ENCODE measurements at regions not wholly inside any gene's neighbourhood (a gene's known extent, or its start where the extent isn't known, plus 50 kb on each side); places are given as distances from the start of the nearest gene placed in this dataset.

GRCh38 chr14:62592877-62593276, 452.4 kb downstream of the KCNH5 start:
- in situ Hi-C loops (cut with HindIII; ENCODE audit: low pct_unique_long_range_greater_than_20kb, low sequenced_read_pairs), result no loop called here

DNA sequence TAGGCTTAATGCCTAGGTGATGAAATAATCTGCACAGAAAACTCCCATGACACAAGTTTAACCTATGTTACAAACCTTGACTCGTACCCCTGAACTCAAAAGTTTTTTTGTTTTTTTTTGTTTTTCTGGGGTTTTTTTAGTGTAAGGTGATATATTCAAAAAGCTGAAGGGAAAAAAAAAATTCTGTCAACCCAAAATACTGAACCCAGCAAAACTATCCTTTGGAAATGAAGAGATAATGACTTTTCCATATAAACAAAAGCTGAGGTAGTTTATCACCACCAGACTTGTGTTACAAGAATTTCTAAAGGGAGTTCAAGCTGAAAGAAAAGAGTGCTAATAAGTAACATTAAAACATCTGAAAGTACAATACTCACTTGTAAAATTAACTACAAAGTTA, 448.1 kb downstream of the KCNH5 start:
- in situ Hi-C loops (cut with HindIII; ENCODE audit: low pct_unique_long_range_greater_than_20kb, low sequenced_read_pairs), result no loop called here
- DNase-seq (ENCODE audit: low read depth, low spot score), result no peak

More at GRCh38 chr14:62592877-62593276, 452.4 kb downstream of the KCNH5 start:
- DNase-seq (ENCODE audit: low read depth, low spot score), result no peak

GRCh38 chr14:62599616-62600385, 445.5 kb downstream of the KCNH5 start:
- in situ Hi-C loops (cut with HindIII; ENCODE audit: low pct_unique_long_range_greater_than_20kb, low sequenced_read_pairs), result no loop called here
- DNase-seq (ENCODE audit: low read depth, low spot score), result no peak

- in situ Hi-C loops (cut with HindIII; ENCODE audit: low pct_unique_long_range_greater_than_20kb, low sequenced_read_pairs), result no loop called here
- DNase-seq (ENCODE audit: low read depth, low spot score), result no peak
Observed at GRCh38 chr14:62602712-62603111, 442.5 kb downstream of the KCNH5 start.

DNA sequence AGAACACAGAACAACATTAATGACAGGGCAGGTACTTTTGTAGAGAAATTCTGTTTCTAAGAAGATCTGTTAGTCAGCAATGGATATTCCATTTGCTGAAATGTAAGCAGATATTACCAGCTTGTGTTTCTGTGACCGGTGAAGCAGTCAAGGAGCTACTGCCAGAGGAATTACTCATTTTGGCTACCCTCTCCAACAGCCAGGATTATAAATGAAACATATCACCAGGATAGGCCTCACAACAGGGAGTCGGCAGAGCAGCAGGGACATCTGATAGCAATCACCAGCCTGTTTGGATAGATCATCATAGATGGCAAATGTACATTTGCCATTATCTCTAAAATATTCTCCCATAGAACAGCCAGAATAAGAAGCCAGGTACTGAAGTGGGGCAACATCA, 440.7 kb downstream of the KCNH5 start:
- in situ Hi-C loops (cut with HindIII; ENCODE audit: low pct_unique_long_range_greater_than_20kb, low sequenced_read_pairs), result no loop called here
- no peak for DNase-seq (ENCODE audit: low read depth, low spot score)

- no peak for DNase-seq (ENCODE audit: low read depth, low spot score)
- in situ Hi-C loops (cut with HindIII; ENCODE audit: low pct_unique_long_range_greater_than_20kb, low sequenced_read_pairs), result no loop called here
Observed at GRCh38 chr14:62614122-62614521, 431.1 kb downstream of the KCNH5 start.

DNA sequence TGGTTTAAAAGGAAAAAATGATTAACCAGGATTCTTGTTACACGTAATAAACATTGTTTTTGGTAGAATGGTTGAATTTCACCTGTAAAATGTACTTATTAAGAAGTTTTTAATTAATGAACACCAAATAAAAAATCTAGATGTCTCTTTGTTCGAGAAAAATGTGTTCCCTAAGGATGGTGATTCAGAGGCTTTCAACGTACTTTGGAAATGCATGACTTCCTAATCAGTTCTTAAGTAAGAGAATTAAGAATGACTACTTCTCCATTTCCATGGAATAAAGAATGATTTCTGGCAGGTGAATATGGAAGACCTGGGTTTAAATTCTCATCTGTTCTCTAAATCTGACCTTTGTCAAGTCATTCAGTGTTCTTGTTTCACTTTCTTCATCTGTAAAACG, 428.6 kb downstream of the KCNH5 start:
- in situ Hi-C loops (cut with HindIII; ENCODE audit: low pct_unique_long_range_greater_than_20kb, low sequenced_read_pairs), result no loop called here
- no peak for DNase-seq (ENCODE audit: low read depth, low spot score)

DNA sequence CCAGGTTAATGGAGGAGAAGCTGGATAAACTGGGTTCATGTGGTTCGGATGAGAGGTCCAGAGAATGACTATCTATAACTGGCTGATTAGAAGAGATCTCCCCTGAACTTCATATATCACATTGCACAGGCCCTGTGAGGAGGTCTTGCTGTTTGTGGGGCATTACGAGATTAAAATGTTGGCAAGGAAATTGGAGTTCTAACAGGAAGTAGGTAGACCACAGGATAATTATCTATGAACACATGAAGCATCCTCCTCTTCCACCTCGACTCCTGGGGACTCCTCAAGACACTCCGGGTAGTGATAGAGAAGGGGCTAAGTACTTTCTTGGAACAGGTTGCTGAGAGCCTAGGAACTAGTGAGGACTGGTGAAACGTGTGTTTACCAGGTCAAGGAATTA, 418.8 kb downstream of the KCNH5 start:
- in situ Hi-C loops (cut with HindIII; ENCODE audit: low pct_unique_long_range_greater_than_20kb, low sequenced_read_pairs), result no loop called here
- DNase-seq (ENCODE audit: low read depth, low spot score), result no peak

DNA sequence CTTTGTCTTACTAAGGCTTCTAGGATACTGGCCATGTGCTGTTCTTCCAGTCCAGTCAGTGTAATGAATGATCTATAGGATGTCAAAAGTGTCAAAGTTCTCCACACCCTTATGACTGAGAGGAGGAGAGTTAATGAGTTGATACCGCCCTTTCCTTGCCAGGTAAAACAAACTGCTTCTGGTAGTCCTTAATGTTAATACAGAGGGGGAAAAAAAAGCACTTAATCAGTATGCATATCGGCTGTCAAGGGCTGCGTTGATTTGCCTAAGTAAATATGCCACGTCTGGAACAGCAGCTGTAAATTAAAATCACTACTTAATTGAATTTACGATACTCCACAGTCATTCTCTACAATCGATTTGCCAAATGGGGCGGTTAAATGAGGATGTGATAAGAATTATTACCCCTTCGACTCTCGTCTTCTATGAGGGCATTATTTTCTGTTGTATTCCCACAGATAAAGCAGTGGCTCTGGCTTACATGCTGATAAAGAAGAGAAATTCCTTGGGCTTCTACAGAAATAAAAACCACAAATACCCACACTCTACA, 416.0 kb downstream of the KCNH5 start:
- DNase-seq (ENCODE audit: low read depth, low spot score), result no peak
- in situ Hi-C loops (cut with HindIII; ENCODE audit: low pct_unique_long_range_greater_than_20kb, low sequenced_read_pairs), result no loop called here

DNA sequence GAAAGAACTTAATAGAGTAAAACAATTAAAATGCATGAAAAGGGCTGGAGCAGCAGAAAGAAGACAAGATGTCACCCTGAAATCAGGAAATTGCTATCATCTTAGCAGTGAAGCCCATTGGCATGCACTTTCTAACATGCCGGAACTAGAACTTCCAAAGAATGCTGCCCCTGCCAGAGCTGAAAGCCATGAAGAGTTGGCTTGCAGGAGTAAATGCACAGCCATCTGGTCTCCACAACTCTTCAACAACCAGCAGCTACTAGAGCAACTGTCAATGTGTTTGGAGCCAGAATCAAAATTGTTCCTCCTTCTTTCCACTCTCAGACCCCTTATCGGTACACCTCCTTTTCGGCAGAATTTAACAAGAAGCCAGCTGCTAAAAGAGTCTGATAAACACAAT, 414.1 kb downstream of the KCNH5 start:
- in situ Hi-C loops (cut with HindIII; ENCODE audit: low pct_unique_long_range_greater_than_20kb, low sequenced_read_pairs), result no loop called here
- DNase-seq (ENCODE audit: low read depth, low spot score), result no peak

GRCh38 chr14:62632771-62633170, 412.5 kb downstream of the KCNH5 start:
- no peak for DNase-seq (ENCODE audit: low read depth, low spot score)
- in situ Hi-C loops (cut with HindIII; ENCODE audit: low pct_unique_long_range_greater_than_20kb, low sequenced_read_pairs), result no loop called here

GRCh38 chr14:62645649-62646048, 399.6 kb downstream of the KCNH5 start:
- DNase-seq (ENCODE audit: low read depth, low spot score), result no peak
- in situ Hi-C loops (cut with HindIII; ENCODE audit: low pct_unique_long_range_greater_than_20kb, low sequenced_read_pairs), result no loop called here

Small RNA genes lying in the stretch of these regions (small RNA-seq; reads per million reads assigned to genes)
- gene AL389895.1, result 0 reads per million in 2 experiments
